Adrenal gland (tissue), 9 donors: ENCODE measurements at regions not wholly inside any gene's neighbourhood (a gene's known extent, or its start where the extent isn't known, plus 50 kb on each side); places are given as distances from the start of the nearest gene placed in this dataset.
A peak's percentile ranks its signal among the peaks of the same experiment; 100 is the strongest.

Experiments
- DNase-seq, 7 donors: peaks; one replicate each; pipeline ENCODE4 v3.0.0-alpha.2; 2019 to 2020
- H3K27ac ChIP-seq, 5 donors: fragments of 200-600 bp; sonication (generic) in 4 of 5; 1 replicate in 3 of 5; 2 replicates in 2 of 5; pipeline versions ENCODE4 v1.5.1 to v1.8.0; 2016 to 2020; ENCODE audit warnings: mild to moderate bottlenecking in 1 of 5
- H3K27me3 ChIP-seq: fragments of 200-600 bp; 2 replicates; pipeline ENCODE4 v1.8.0; 2021
- H3K36me3 ChIP-seq, 2 donors: fragments of 200-600 bp; replicated peaks in 1 of 2; 1 replicate in 1 of 2; 2 replicates in 1 of 2; pipeline versions ENCODE4 v1.5.1 to v1.8.0; 2018 to 2022
- H3K4me1 ChIP-seq, 2 donors: fragments of 200-600 bp; replicated peaks in 1 of 2; 1 replicate in 1 of 2; 2 replicates in 1 of 2; pipeline versions ENCODE4 v1.5.1 to v1.8.0; 2018 to 2021
- H3K4me3 ChIP-seq, 4 donors: fragments of 200-600 bp; sonication (generic) in 3 of 4; one replicate each; pipeline ENCODE4 v1.5.1; 2016 to 2018
- H3K9me3 ChIP-seq, 3 donors: fragments of 200-600 bp; sonication (generic) in 1 of 3; replicated peaks in 1 of 3; 1 replicate in 2 of 3; 2 replicates in 1 of 3; pipeline versions ENCODE4 v1.5.1 to v1.8.0; 2016 to 2021
- CTCF ChIP-seq, 6 experiments: fragments of 450-650 bp in 4 of 6; fragments of 200-600 bp in 2 of 6; sonication (generic) in 1 of 6; IDR thresholded peaks; 1 replicate in 5 of 6; 2 replicates in 1 of 6; pipeline versions ENCODE4 v1.5.1 to v1.8.0; 2016 to 2021; ENCODE audit warnings: antibody characterized with exemption in 6 of 6, mild to moderate bottlenecking in 2 of 6, moderate library complexity in 1 of 6
- POLR2A ChIP-seq, 2 donors: fragments of 450-650 bp; IDR thresholded peaks; one replicate each; pipeline ENCODE4 v1.6.1; 2017; ENCODE audit warnings: antibody characterized with exemption in 2 of 2, mild to moderate bottlenecking in 2 of 2, moderate library complexity in 1 of 2
- WGBS, 4 donors: extraction: QIAGEN DNeasy Blood & Tissue Kit in 2 of 4; methylation state at CpG; one replicate each; pipeline versions ENCODE4 v1.1.5 to v1.1.7; 2013 to 2017; 5-methylcytosine and 5-hydroxymethylcytosine counted together
- intact Hi-C, 2 donors: fragments of 100-400 bp; cut with DNase I; formaldehyde crosslinking; loops; one replicate each; pipeline versions ENCODE4 v1.14.1 to v1.15.0; 2022 to 2023
- donor health status: healthy with polysubstance abuse.
- donor health status: Bipolar disorder and iron deficiency.
- donor health status: DM: yes; HTN: yes; CAD: no.
- donor health status: DM: no; HTN: no; CAD: no.
- donor health status: DM: no; HTN: no; CAD: no.

- H3K4me1 ChIP-seq: peaks cover 0 to 5% of the 10 kb centered on the region in 2 donors
- no peak overlapping the region for H3K27ac ChIP-seq
- no peaks in the 10 kb centered on the region for H3K9me3 ChIP-seq
- TF ChIP-seq CTCF (IDR thresholded peaks at IDR 0.05): no peak
- no peak for TF ChIP-seq POLR2A (IDR thresholded peaks at IDR 0.05)
- DNase-seq: no peak
- intact Hi-C loops: no loop called here
- WGBS, 4 donors: 62 to 86% (median 75%) methylated on average over 5 of the region's 5 CpGs
- H3K4me3 ChIP-seq: no peak overlapping the region
- no peaks in the 10 kb centered on the region for H3K27me3 ChIP-seq
- H3K36me3 ChIP-seq: no peaks in the 10 kb centered on the region
Measured at GRCh38 chr10:28060031-28060607, 61.2 kb upstream of the ODAD2 start.

DNA sequence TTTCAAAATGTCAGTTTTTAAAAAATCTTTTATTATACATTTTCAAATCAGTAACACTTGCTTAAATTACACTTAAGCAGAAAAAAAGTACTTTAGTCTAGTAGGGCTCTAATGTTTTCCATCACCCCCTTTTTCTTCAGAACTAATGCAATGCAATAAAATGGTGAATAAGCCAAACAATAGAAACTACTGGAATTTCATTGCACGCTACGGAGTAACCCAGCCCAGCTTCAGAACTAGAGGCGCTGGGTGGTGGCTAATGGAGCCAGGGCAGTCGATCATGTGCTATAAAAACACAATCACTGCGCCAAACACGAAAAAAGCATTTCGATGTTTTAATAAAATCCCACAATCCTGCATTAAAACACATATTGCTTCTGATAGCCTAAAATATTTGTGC is 59.9 kb upstream of the ODAD2 start:
- Histone ChIP-seq H3K9me3 (no peaks in the 10 kb centered on the region), H3K36me3 (no peaks in the 10 kb centered on the region), H3K27me3 (no peaks in the 10 kb centered on the region), H3K4me3 (no peak overlapping the region), H3K27ac (no peak overlapping the region), H3K4me1 (peaks cover 0 to 18% of the 10 kb centered on the region in 2 donors)
- TF ChIP-seq POLR2A (IDR thresholded peaks at IDR 0.05): no peak
- TF ChIP-seq CTCF (IDR thresholded peaks at IDR 0.05): no peak
- intact Hi-C loops: no loop called here
- 95 to 96% (median 96%) methylated on average over 7 of the region's 7 CpGs for WGBS, 4 donors
- DNase-seq: no peak

DNA sequence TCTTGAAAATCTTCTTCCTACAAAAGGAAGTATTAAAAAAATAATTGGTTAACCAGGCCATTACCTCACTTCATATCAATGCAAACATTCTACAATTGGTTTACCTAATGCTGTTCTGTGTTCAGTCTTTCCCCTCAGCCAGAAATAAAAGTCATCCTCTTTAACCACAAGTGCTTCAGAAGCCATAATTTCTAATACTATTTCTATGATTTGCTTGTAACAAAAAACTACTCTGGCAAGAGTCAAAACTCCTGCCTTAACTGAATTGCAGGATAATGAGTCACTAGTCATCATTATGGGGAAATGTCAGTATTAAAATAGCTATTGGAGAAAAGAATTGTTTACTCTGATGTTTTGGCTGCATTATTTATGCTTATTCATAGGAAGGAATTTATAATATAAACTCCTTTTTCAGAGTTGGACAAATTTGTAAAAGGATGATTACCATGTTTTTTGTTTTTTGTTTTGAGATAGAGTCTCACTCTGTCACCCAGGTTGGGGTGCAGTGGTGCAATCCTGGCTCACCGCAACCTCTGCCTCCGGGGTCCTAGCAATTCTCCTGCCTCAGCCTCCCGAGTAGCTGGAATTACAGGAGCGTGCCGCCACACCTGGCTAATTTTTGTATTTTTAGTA is 55.5 kb upstream of the ODAD2 start:
- DNase-seq: no peak
- Histone ChIP-seq H3K36me3 (no peaks in the 10 kb centered on the region), H3K27ac (peak overlapping the region in 2 of 5 donors; percentile 24 to 67), H3K27me3 (no peaks in the 10 kb centered on the region), H3K4me1 (peaks cover 0 to 18% of the 10 kb centered on the region in 2 donors), H3K4me3 (no peak overlapping the region), H3K9me3 (no peaks in the 10 kb centered on the region)
- no peak for TF ChIP-seq POLR2A (IDR thresholded peaks at IDR 0.05)
- TF ChIP-seq CTCF (IDR thresholded peaks at IDR 0.05): no peak
- intact Hi-C loops: no loop called here
- WGBS, 4 donors: 92 to 95% (median 92%) methylated on average over 5 of the region's 5 CpGs

- no peaks in the 10 kb centered on the region for H3K36me3 ChIP-seq
- H3K4me3 ChIP-seq: no peak overlapping the region
- WGBS, 4 donors: 61 to 93% (median 91%) methylated on average over 2 of the region's 2 CpGs
- no peak overlapping the region for H3K27ac ChIP-seq
- intact Hi-C loops: no loop called here
- H3K9me3 ChIP-seq: no peaks in the 10 kb centered on the region
- H3K4me1 ChIP-seq: peaks cover 0 to 5% of the 10 kb centered on the region in 2 donors
- no peak for TF ChIP-seq POLR2A (IDR thresholded peaks at IDR 0.05)
- no peaks in the 10 kb centered on the region for H3K27me3 ChIP-seq
- DNase-seq: no peak
Measured at GRCh38 chr10:28049286-28049685, 50.4 kb upstream of the ODAD2 start.
